ENCODE measurements at regions not wholly inside any gene's neighbourhood (a gene's known extent, or its start where the extent isn't known, plus 50 kb on each side); places are given as distances from the start of the nearest gene placed in this dataset.

- Histone ChIP-seq H3K4me3 (no peak overlapping the region), H3K9me3 (no peaks in the 10 kb centered on the region), H3K27ac (no peak overlapping the region), H3K27me3 (no peaks in the 10 kb centered on the region), H3K36me3 (no peaks in the 10 kb centered on the region), H3K4me1 (no peaks in the 10 kb centered on the region)
- no peak for DNase-seq (ENCODE audit: low spot score)
- no peak for TF ChIP-seq CTCF (IDR thresholded peaks at IDR 0.05)
Observed at GRCh38 chr22:19615867-19616581, 91.8 kb upstream of the CLDN5 start.

GRCh38 chr22:19619144-19620009 lies 94.9 kb upstream of the SEPTIN5 start:
- no peak for DNase-seq (ENCODE audit: low spot score)
- Histone ChIP-seq H3K4me3 (no peak overlapping the region), H3K27me3 (no peaks in the 10 kb centered on the region), H3K27ac (no peak overlapping the region), H3K36me3 (no peaks in the 10 kb centered on the region), H3K4me1 (peaks cover 0 to 11% of the 10 kb centered on the region in 2 donors), H3K9me3 (no peaks in the 10 kb centered on the region)
- no peak for TF ChIP-seq CTCF (IDR thresholded peaks at IDR 0.05)

GRCh38 chr22:19620742-19621371 lies 93.4 kb upstream of the SEPTIN5 start:
- no peaks in the 10 kb centered on the region for H3K36me3 ChIP-seq
- H3K4me3 ChIP-seq: no peak overlapping the region
- peaks cover 0 to 11% of the 10 kb centered on the region in 2 donors for H3K4me1 ChIP-seq
- peak overlapping the region in 1 of 2 donors; percentile 1 for H3K27ac ChIP-seq
- no peaks in the 10 kb centered on the region for H3K27me3 ChIP-seq
- DNase-seq (ENCODE audit: low spot score): no peak
- TF ChIP-seq CTCF (IDR thresholded peaks at IDR 0.05): no peak
- no peaks in the 10 kb centered on the region for H3K9me3 ChIP-seq

- DNase-seq (ENCODE audit: low spot score): no peak
- no peak for TF ChIP-seq CTCF (IDR thresholded peaks at IDR 0.05)
- Histone ChIP-seq H3K4me1 (peaks cover 0 to 11% of the 10 kb centered on the region in 2 donors), H3K27ac (peak overlapping the region in 1 of 2 donors; percentile 1), H3K9me3 (no peaks in the 10 kb centered on the region), H3K4me3 (no peak overlapping the region), H3K36me3 (no peaks in the 10 kb centered on the region), H3K27me3 (no peaks in the 10 kb centered on the region)
Observed at GRCh38 chr22:19621373-19622060, 92.8 kb upstream of the SEPTIN5 start.

GRCh38 chr22:19622061-19622441 lies 92.3 kb upstream of the SEPTIN5 start:
- no peak for TF ChIP-seq CTCF (IDR thresholded peaks at IDR 0.05)
- Histone ChIP-seq H3K9me3 (no peaks in the 10 kb centered on the region), H3K36me3 (no peaks in the 10 kb centered on the region), H3K27me3 (no peaks in the 10 kb centered on the region), H3K4me1 (peaks cover 0 to 11% of the 10 kb centered on the region in 2 donors), H3K4me3 (no peak overlapping the region), H3K27ac (no peak overlapping the region)
- DNase-seq (ENCODE audit: low spot score): no peak
